Nucleus accumbens (tissue), 56 donors: ENCODE measurements at regions not wholly inside any gene's neighbourhood (a gene's known extent, or its start where the extent isn't known, plus 50 kb on each side); places are given as distances from the start of the nearest gene placed in this dataset.
"Not testable (repeated sequence)": the region's sequence is repeated elsewhere in the genome, so short reads cannot be mapped to it uniquely, and the experiment has no call there.

Experiments
- DNase-seq, 56 donors: peaks; one replicate each; lab custom pipeline; 2025; lab: John Stamatoyannopoulos, UW

GRCh38 chr1:224029286-224030025 lies 84.5 kb upstream of the FBXO28 start:
- not testable (repeated sequence) for DNase-seq

GRCh38 chr1:224028802-224029201 lies 85.1 kb upstream of the FBXO28 start:
- DNase-seq = not testable (repeated sequence)

GRCh38 chr1:224023122-224023521 lies 90.8 kb upstream of the FBXO28 start:
- DNase-seq = not testable (repeated sequence)

- DNase-seq = not testable (repeated sequence)
Measured at GRCh38 chr1:224022249-224022970, 91.5 kb upstream of the FBXO28 start.

GRCh38 chr1:224019866-224020265 lies 94.0 kb upstream of the FBXO28 start:
- DNase-seq = not testable (repeated sequence)

- not testable (repeated sequence) for DNase-seq
Measured at GRCh38 chr1:224015782-224016181, 98.1 kb upstream of the FBXO28 start.

- DNase-seq = no peak
Measured at GRCh38 chr1:224014330-224014649, 99.6 kb upstream of the FBXO28 start.

- DNase-seq = not testable (repeated sequence)
Measured at GRCh38 chr1:224013626-224014329, 100.1 kb upstream of the FBXO28 start.

GRCh38 chr1:224012807-224013434 lies 101.0 kb upstream of the FBXO28 start:
- DNase-seq = not testable (repeated sequence)

- DNase-seq = not testable (repeated sequence)
Measured at GRCh38 chr1:224012162-224012561, 101.7 kb upstream of the FBXO28 start.

GRCh38 chr1:224011751-224012150 lies 102.2 kb upstream of the FBXO28 start:
- not testable (repeated sequence) for DNase-seq

- not testable (repeated sequence) for DNase-seq
Measured at GRCh38 chr1:224011153-224011552, 102.8 kb upstream of the FBXO28 start.

GRCh38 chr1:224005973-224006372 lies 107.9 kb upstream of the FBXO28 start:
- DNase-seq = not testable (repeated sequence)

GRCh38 chr1:224004552-224005315 lies 109.2 kb upstream of the FBXO28 start:
- DNase-seq = not testable (repeated sequence)

- not testable (repeated sequence) for DNase-seq
Measured at GRCh38 chr1:224003896-224004295, 110.0 kb upstream of the FBXO28 start.

- not testable (repeated sequence) for DNase-seq
Measured at GRCh38 chr1:224001757-224002156, 112.2 kb upstream of the FBXO28 start.

- not testable (repeated sequence) for DNase-seq
Measured at GRCh38 chr1:223999761-224000160, 114.2 kb upstream of the FBXO28 start.

- not testable (repeated sequence) for DNase-seq
Measured at GRCh38 chr1:223998676-223999455, 115.0 kb upstream of the FBXO28 start.

GRCh38 chr1:223996376-223996775 lies 117.5 kb upstream of the FBXO28 start:
- not testable (repeated sequence) for DNase-seq
